Neural cell (in vitro differentiated cells): ENCODE measurements at regions not wholly inside any gene's neighbourhood (a gene's known extent, or its start where the extent isn't known, plus 50 kb on each side); places are given as distances from the start of the nearest gene placed in this dataset.

Source experiments
- H2AFZ ChIP-seq: fragments of 200-600, 300-800 bp; sonication (generic), shearing (Covaris generic); 2 replicates; pipeline ENCODE4 v1.6.0; 2014; ENCODE audit warnings: low read depth, mild to moderate bottlenecking, antibody characterized with exemption, low read length, moderate library complexity
- H3F3A ChIP-seq: fragments of 200-600 bp; shearing (Covaris generic); 2 replicates; pipeline ENCODE4 v1.6.1; 2016; ENCODE audit warnings: mild to moderate bottlenecking, moderate library complexity, mixed read lengths, antibody characterized with exemption, low read length; ENCODE audit not compliant: insufficient read depth, poor library complexity, severe bottlenecking
- H3K27ac ChIP-seq: fragments of 200-600, 300-800 bp; sonication (generic), shearing (Covaris generic); 2 replicates; pipeline ENCODE4 v1.5.1; 2014; ENCODE audit warnings: mild to moderate bottlenecking, low read length, moderate library complexity
- H3K27me3 ChIP-seq: fragments of 300-800, 200-600 bp; sonication (generic), shearing (Covaris generic); 2 replicates; pipeline ENCODE4 v1.6.0; 2014; ENCODE audit warnings: mild to moderate bottlenecking, low read depth, low read length, moderate library complexity; ENCODE audit not compliant: insufficient read depth
- H3K36me3 ChIP-seq: fragments of 300-800, 200-600 bp; sonication (generic), shearing (Covaris generic); 2 replicates; pipeline ENCODE4 v1.5.1; 2014; ENCODE audit warnings: mild to moderate bottlenecking, antibody characterized with exemption, low read length, moderate library complexity; ENCODE audit not compliant: insufficient read depth
- H3K4me2 ChIP-seq: fragments of 300-800, 200-600 bp; sonication (generic), shearing (Covaris generic); 2 replicates; pipeline ENCODE4 v1.6.0; 2014; ENCODE audit warnings: mild to moderate bottlenecking, low read length
- H3K4me3 ChIP-seq: fragments of 300-800, 200-600 bp; sonication (generic), shearing (Covaris generic); 2 replicates; pipeline ENCODE4 v1.5.1; 2014; ENCODE audit warnings: mild to moderate bottlenecking, low read length, moderate library complexity
- H3K79me2 ChIP-seq: fragments of 200-600 bp; shearing (Covaris generic); replicated peaks from 2 replicates; pipeline ENCODE4 v1.6.0; 2014; ENCODE audit warnings: mild to moderate bottlenecking, low read length, moderate library complexity; ENCODE audit not compliant: insufficient read depth
- H3K9ac ChIP-seq: fragments of 300-800, 200-600 bp; sonication (generic), shearing (Covaris generic); 2 replicates; pipeline ENCODE4 v1.6.1; 2016; ENCODE audit warnings: mild to moderate bottlenecking, low read length, mixed read lengths
- H3K9me2 ChIP-seq: fragments of 200-600 bp; shearing (Covaris generic); 2 replicates; pipeline ENCODE4 v1.6.1; 2016; ENCODE audit warnings: mild to moderate bottlenecking, low read length, mixed read lengths; ENCODE audit not compliant: insufficient read depth
- H3K9me3 ChIP-seq: fragments of 200-600, 300-800 bp; sonication (generic), shearing (Covaris generic); 2 replicates; pipeline ENCODE4 v1.6.1; 2016; ENCODE audit warnings: mild to moderate bottlenecking, mixed run types, low read length, moderate library complexity, mixed read lengths
- H4K20me1 ChIP-seq: fragments of 200-600 bp; shearing (Covaris generic); 2 replicates; pipeline ENCODE4 v1.6.1; 2016; ENCODE audit warnings: mild to moderate bottlenecking, mixed run types; ENCODE audit not compliant: insufficient read depth
- EP300 ChIP-seq: fragments of 450-650 bp; conservative IDR thresholded peaks from 2 replicates; pipeline ENCODE4 v1.6.1; 2014; ENCODE audit warnings: antibody characterized with exemption, mild to moderate bottlenecking, moderate library complexity; ENCODE audit not compliant: poor library complexity, severe bottlenecking
- EZH2 ChIP-seq: fragments of 200-600, 300-800 bp; shearing (Covaris generic), sonication (generic); IDR thresholded peaks from 2 replicates; pipeline ENCODE4 v1.6.1; 2014; ENCODE audit warnings: antibody characterized with exemption, low read length, borderline replicate concordance, mild to moderate bottlenecking; ENCODE audit not compliant: insufficient read depth, poor library complexity, severe bottlenecking
- MXI1 ChIP-seq: fragments of 450-650 bp; conservative IDR thresholded peaks from 2 replicates; pipeline ENCODE4 v1.6.1; 2014; ENCODE audit warnings: antibody characterized with exemption, mild to moderate bottlenecking; ENCODE audit not compliant: poor library complexity, severe bottlenecking
- POLR2AphosphoS5 ChIP-seq: IDR thresholded peaks from 2 replicates; pipeline ENCODE4 v1.6.1; 2012
- RAD21 ChIP-seq: fragments of 450-650 bp; conservative IDR thresholded peaks from 2 replicates; pipeline ENCODE4 v1.6.1; 2014; ENCODE audit warnings: antibody characterized with exemption, mild to moderate bottlenecking, moderate library complexity
- SMC3 ChIP-seq: fragments of 450-650 bp; conservative IDR thresholded peaks from 2 replicates; pipeline ENCODE4 v1.6.1; 2014; ENCODE audit warnings: antibody characterized with exemption, mild to moderate bottlenecking, moderate library complexity; ENCODE audit not compliant: poor library complexity
- TAF1 ChIP-seq: IDR thresholded peaks from 2 replicates; pipeline ENCODE4 v1.6.1; 2012; ENCODE audit warnings: low read depth
- TF ChIP-seq, protein P1 (sequence below): IDR thresholded peaks from 2 replicates; pipeline ENCODE4 v1.6.1; 2012; ENCODE audit warnings: borderline replicate concordance
- TF ChIP-seq, protein P2 (sequence below): fragments of 450-650 bp; IDR thresholded peaks from 2 replicates; pipeline ENCODE4 v1.5.1; 2014; ENCODE audit warnings: antibody characterized with exemption, mild to moderate bottlenecking, moderate library complexity; ENCODE audit not compliant: poor library complexity, severe bottlenecking

DNA sequence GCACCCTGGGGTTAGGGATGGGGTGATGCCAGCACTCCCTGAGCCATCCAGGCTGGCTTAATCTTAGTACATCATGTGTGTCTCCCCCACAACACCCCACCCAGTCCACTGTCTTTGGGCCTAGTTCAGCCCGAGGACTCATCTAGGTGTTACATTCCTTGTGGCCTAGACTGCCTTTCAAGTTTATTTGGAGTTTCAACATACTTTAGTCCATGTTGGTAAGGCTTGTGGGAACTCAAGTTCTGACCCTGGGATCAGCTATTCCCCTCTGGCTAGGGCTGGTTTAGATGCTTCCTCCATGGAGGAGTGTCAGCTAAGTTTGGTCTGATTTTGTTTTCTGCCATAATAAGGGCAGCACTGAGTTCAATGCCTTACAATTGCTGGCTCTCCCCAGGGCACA lies 302.4 kb downstream of the SMARCA2 start:
- Histone ChIP-seq H3K36me3 (no peaks in the 10 kb centered on the region), H3K9me3 (peaks cover 7% of the 10 kb centered on the region), H2AFZ (no peak overlapping the region), H3K4me3 (no peak overlapping the region), H4K20me1 (no peaks in the 10 kb centered on the region), H3K27me3 (no peaks in the 10 kb centered on the region), H3K27ac (no peak overlapping the region), H3K9ac (no peak overlapping the region), H3K4me2 (no peak overlapping the region), H3F3A (no peaks in the 10 kb centered on the region), H3K79me2 (no peaks in the 10 kb centered on the region), H3K9me2 (no peaks in the 10 kb centered on the region)
- TF ChIP-seq, protein P1, sequence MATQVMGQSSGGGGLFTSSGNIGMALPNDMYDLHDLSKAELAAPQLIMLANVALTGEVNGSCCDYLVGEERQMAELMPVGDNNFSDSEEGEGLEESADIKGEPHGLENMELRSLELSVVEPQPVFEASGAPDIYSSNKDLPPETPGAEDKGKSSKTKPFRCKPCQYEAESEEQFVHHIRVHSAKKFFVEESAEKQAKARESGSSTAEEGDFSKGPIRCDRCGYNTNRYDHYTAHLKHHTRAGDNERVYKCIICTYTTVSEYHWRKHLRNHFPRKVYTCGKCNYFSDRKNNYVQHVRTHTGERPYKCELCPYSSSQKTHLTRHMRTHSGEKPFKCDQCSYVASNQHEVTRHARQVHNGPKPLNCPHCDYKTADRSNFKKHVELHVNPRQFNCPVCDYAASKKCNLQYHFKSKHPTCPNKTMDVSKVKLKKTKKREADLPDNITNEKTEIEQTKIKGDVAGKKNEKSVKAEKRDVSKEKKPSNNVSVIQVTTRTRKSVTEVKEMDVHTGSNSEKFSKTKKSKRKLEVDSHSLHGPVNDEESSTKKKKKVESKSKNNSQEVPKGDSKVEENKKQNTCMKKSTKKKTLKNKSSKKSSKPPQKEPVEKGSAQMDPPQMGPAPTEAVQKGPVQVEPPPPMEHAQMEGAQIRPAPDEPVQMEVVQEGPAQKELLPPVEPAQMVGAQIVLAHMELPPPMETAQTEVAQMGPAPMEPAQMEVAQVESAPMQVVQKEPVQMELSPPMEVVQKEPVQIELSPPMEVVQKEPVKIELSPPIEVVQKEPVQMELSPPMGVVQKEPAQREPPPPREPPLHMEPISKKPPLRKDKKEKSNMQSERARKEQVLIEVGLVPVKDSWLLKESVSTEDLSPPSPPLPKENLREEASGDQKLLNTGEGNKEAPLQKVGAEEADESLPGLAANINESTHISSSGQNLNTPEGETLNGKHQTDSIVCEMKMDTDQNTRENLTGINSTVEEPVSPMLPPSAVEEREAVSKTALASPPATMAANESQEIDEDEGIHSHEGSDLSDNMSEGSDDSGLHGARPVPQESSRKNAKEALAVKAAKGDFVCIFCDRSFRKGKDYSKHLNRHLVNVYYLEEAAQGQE, result no peak
- TF ChIP-seq POLR2AphosphoS5 (no peak), MXI1 (no peak), EP300 (no peak), RAD21 (no peak), TAF1 (no peak)
- TF ChIP-seq, protein P2, sequence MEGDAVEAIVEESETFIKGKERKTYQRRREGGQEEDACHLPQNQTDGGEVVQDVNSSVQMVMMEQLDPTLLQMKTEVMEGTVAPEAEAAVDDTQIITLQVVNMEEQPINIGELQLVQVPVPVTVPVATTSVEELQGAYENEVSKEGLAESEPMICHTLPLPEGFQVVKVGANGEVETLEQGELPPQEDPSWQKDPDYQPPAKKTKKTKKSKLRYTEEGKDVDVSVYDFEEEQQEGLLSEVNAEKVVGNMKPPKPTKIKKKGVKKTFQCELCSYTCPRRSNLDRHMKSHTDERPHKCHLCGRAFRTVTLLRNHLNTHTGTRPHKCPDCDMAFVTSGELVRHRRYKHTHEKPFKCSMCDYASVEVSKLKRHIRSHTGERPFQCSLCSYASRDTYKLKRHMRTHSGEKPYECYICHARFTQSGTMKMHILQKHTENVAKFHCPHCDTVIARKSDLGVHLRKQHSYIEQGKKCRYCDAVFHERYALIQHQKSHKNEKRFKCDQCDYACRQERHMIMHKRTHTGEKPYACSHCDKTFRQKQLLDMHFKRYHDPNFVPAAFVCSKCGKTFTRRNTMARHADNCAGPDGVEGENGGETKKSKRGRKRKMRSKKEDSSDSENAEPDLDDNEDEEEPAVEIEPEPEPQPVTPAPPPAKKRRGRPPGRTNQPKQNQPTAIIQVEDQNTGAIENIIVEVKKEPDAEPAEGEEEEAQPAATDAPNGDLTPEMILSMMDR, result no peak

DNA sequence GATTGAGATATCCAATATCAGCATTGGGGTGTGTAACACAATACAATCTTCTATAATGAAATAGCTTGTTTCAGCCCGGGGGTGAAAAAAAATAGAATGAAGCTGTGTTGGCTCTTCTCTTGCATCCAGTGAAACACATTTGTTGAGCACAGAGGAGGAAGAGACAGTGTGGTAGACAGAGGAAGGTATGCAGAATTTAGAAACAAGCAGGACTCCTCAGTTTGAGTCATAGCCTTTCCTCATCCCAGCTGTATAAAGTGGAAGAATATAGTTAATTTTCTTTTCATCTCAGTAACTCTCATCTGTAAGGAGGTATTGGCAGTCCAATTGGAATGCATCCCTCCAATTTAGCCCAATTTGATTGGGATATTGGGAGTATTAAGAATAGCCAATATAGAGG lies 302.2 kb upstream of the VLDLR start:
- no peak for TF ChIP-seq EP300
- no peak for TF ChIP-seq MXI1
- TF ChIP-seq, protein P1, result no peak
- no peak for TF ChIP-seq SMC3
- TF ChIP-seq RAD21, result no peak
- TF ChIP-seq, protein P2, result no peak
- TF ChIP-seq POLR2AphosphoS5, result no peak
- no peak for TF ChIP-seq EZH2
- no peak for TF ChIP-seq TAF1
- Histone ChIP-seq H4K20me1 (no peaks in the 10 kb centered on the region), H3K27ac (no peak overlapping the region), H3F3A (no peaks in the 10 kb centered on the region), H2AFZ (no peak overlapping the region), H3K9me2 (no peaks in the 10 kb centered on the region), H3K4me3 (no peak overlapping the region), H3K79me2 (no peaks in the 10 kb centered on the region), H3K9me3 (no peaks in the 10 kb centered on the region), H3K27me3 (no peaks in the 10 kb centered on the region), H3K4me2 (no peak overlapping the region), H3K36me3 (no peaks in the 10 kb centered on the region), H3K9ac (no peak overlapping the region)
